ENCODE measurements at regions not wholly inside any gene's neighbourhood (a gene's known extent, or its start where the extent isn't known, plus 50 kb on each side); places are given as distances from the start of the nearest gene placed in this dataset.

DNA sequence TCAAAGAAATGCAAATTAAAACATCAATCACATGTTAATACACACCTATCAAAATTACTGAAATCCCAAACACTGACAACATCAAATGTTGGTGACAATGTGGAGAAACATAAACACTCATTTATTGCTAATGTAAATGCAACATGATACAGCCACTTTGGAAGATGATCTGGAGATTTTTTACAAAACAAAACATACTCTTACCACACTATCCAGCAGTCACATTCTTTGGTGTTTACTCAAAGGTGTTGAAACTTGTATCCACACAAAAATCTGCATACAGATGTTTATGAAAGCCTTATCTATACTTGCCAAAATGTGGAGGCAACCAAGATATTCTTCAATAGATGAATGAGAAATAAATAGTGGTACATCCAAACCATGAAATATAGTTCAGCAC is 1219.5 kb upstream of the PCDH20 start:
- no peak for TF ChIP-seq FOXK2 (IDR thresholded peaks at IDR 0.05)
- TF ChIP-seq TARDBP (IDR thresholded peaks at IDR 0.05): no peak
- no peak for TF ChIP-seq NFRKB (IDR thresholded peaks at IDR 0.05)
- TF ChIP-seq ARNT (IDR thresholded peaks at IDR 0.05): no peak

Data from HEK293T (cell line).